Endothelial cell of umbilical vein (primary cell): ENCODE measurements at regions not wholly inside any gene's neighbourhood (a gene's known extent, or its start where the extent isn't known, plus 50 kb on each side); places are given as distances from the start of the nearest gene placed in this dataset.

Experiments
- BruUV-seq: library from RNA; stranded (reverse); fragments of 400-500 nt; replicated peaks from 2 replicates; lab custom pipeline; 2021; lab: Mats Ljungman, UMichigan
- CTCF ChIA-PET: fragments of 300-600, 350-600 bp; sonication (Branson Sonifier 250); formaldehyde crosslinking; loops from one replicate; lab custom pipeline; 2021; ENCODE audit warnings: antibody characterized with exemption, inconsistent platforms; lab: Charles Lee
- POLR2A ChIA-PET: fragments of 300-600, 350-600 bp; sonication (Branson Sonifier 250); formaldehyde crosslinking; loops from one replicate; lab custom pipeline; 2021; ENCODE audit warnings: antibody characterized with exemption, inconsistent platforms; lab: Charles Lee
- DNase-seq: peaks from one replicate; pipeline ENCODE4 v3.0.0-alpha.2; 2011; ENCODE audit warnings: low read depth, low spot score
- FAIRE-seq: peaks from 2 replicates; lab custom pipeline; 2011; peaks lifted over from hg19 to GRCh38; lab: Jason Lieb, UNC
- H2AFZ ChIP-seq: 2 replicates; pipeline ENCODE4 v1.6.0; 2012; ENCODE audit warnings: low read depth, low read length, control low read depth, inconsistent platforms
- H3K27ac ChIP-seq: 2 replicates; pipeline ENCODE4 v1.5.1; 2011; ENCODE audit warnings: low read depth, mild to moderate bottlenecking, control low read depth, low read length, moderate library complexity; ENCODE audit not compliant: insufficient read depth
- H3K27me3 ChIP-seq, 2 experiments: 2 replicates each; pipeline versions ENCODE4 v1.6.0 to v1.6.1; 2011; ENCODE audit warnings: low read length in 2 of 2, mixed read lengths in 1 of 2; ENCODE audit not compliant: control insufficient read depth in 2 of 2, insufficient read depth in 2 of 2
- H3K36me3 ChIP-seq, 2 experiments: 2 replicates in 1 of 2; 3 replicates in 1 of 2; pipeline ENCODE4 v1.5.1; 2011; ENCODE audit warnings: low read length in 2 of 2, mild to moderate bottlenecking in 1 of 2, moderate library complexity in 1 of 2; ENCODE audit not compliant: control insufficient read depth in 2 of 2, insufficient read depth in 2 of 2; ENCODE audit errors: extremely low read depth in 1 of 2
- H3K4me1 ChIP-seq: 3 replicates; pipeline ENCODE4 v1.5.1; 2011; ENCODE audit warnings: mild to moderate bottlenecking, low read length; ENCODE audit not compliant: control insufficient read depth, insufficient read depth; ENCODE audit errors: extremely low read depth
- H3K4me2 ChIP-seq: 2 replicates; pipeline ENCODE4 v1.6.1; 2011; ENCODE audit warnings: low read length, control low read depth, mixed read lengths; ENCODE audit not compliant: insufficient read depth
- H3K4me3 ChIP-seq, 3 experiments: fragments of 200-600 bp in 1 of 3; sonication (generic), shearing (Covaris generic) in 1 of 3; replicated peaks in 1 of 3; 2 replicates each; pipeline ENCODE4 v1.5.1; 2011 to 2016; ENCODE audit warnings: control low read depth in 3 of 3, low read length in 3 of 3, mild to moderate bottlenecking in 2 of 3, inconsistent platforms in 1 of 3, low read depth in 1 of 3, moderate library complexity in 1 of 3; ENCODE audit not compliant: insufficient read depth in 1 of 3
- H3K79me2 ChIP-seq: 2 replicates; pipeline ENCODE4 v1.6.0; 2012; ENCODE audit warnings: low read length, inconsistent platforms; ENCODE audit not compliant: control insufficient read depth, insufficient read depth
- H3K9ac ChIP-seq: replicated peaks from 2 replicates; pipeline ENCODE3; 2011; ENCODE audit warnings: low read length, control low read depth; ENCODE audit not compliant: insufficient read depth; ENCODE audit errors: extremely low read depth
- H3K9me1 ChIP-seq: replicated peaks from 3 replicates; pipeline ENCODE4 v1.6.0; 2011; ENCODE audit warnings: mild to moderate bottlenecking, low read length; ENCODE audit not compliant: control insufficient read depth, insufficient read depth; ENCODE audit errors: extremely low read depth
- H3K9me3 ChIP-seq: replicated peaks from 2 replicates; pipeline ENCODE4 v1.5.1; 2012; ENCODE audit warnings: low read length, inconsistent platforms; ENCODE audit not compliant: control insufficient read depth, insufficient read depth
- H4K20me1 ChIP-seq: replicated peaks from 2 replicates; pipeline ENCODE3; 2011; ENCODE audit warnings: mild to moderate bottlenecking, low read length; ENCODE audit not compliant: control insufficient read depth, insufficient read depth; ENCODE audit errors: extremely low read depth
- CTCF ChIP-seq, 2 donors: IDR thresholded peaks; 1 replicate in 1 of 2; 2 replicates in 1 of 2; pipeline ENCODE4 v1.5.1; 2011; ENCODE audit warnings: low read length in 2 of 2, mild to moderate bottlenecking in 2 of 2, moderate library complexity in 2 of 2, control low read depth in 1 of 2, inconsistent platforms in 1 of 2, low read depth in 1 of 2; ENCODE audit not compliant: insufficient read depth in 1 of 2; ENCODE audit errors: extremely low read depth in 1 of 2
- FOS ChIP-seq: IDR thresholded peaks from 2 replicates; pipeline ENCODE4 v1.6.1; 2011; ENCODE audit warnings: mild to moderate bottlenecking, low read length, moderate library complexity, borderline replicate concordance; ENCODE audit not compliant: insufficient read depth
- GATA2 ChIP-seq: IDR thresholded peaks from 2 replicates; pipeline ENCODE4 v1.7.0; 2011; ENCODE audit warnings: low read depth, mild to moderate bottlenecking, moderate library complexity, mixed read lengths, low read length; ENCODE audit not compliant: insufficient read length, insufficient read depth
- JUN ChIP-seq: IDR thresholded peaks from 2 replicates; pipeline ENCODE4 v1.6.1; 2011; ENCODE audit warnings: borderline replicate concordance, low read depth; ENCODE audit not compliant: insufficient read length, insufficient read depth
- MAX ChIP-seq: IDR thresholded peaks from 2 replicates; pipeline ENCODE4 v1.6.1; 2011; ENCODE audit not compliant: insufficient read depth, insufficient read length
- MYC ChIP-seq: IDR thresholded peaks from one replicate; pipeline ENCODE4 v1.6.1; 2011; ENCODE audit warnings: mild to moderate bottlenecking, low read depth, low read length
- POLR2A ChIP-seq: IDR thresholded peaks from 2 replicates; pipeline ENCODE4 v1.6.1; 2012; ENCODE audit warnings: low read depth, mild to moderate bottlenecking, control low read depth, low read length
- dilution Hi-C: fragments of 300-500 bp; cut with MboI; formaldehyde crosslinking; loops from one replicate; pipeline ENCODE4 v1.15.0; 2019; ENCODE audit warnings: low sequenced_read_pairs; ENCODE audit not compliant: extremely low pct_ligation_motif_present
- intact Hi-C: fragments of 100-400 bp; cut with micrococcal nuclease; formaldehyde crosslinking; loops from one replicate; pipeline ENCODE4 v1.10.0; 2022

GRCh38 chr2:163198972-163199371 is 360.4 kb upstream of the KCNH7 start:
- CTCF ChIA-PET = interaction anchor here (1.1 to 2.4 kb wide), 3 partner anchors 10 to 1238 kb away, joined by 3 to 9 read pairs (median 6); no protein-coding TSS in a partner anchor
- H3K4me3 ChIP-seq = no peak overlapping the region
- POLR2A ChIA-PET = no interaction called here
- H3K36me3 ChIP-seq = no peaks in the 10 kb centered on the region
- H3K9ac ChIP-seq = no peak overlapping the region
- H3K27me3 ChIP-seq = no peaks in the 10 kb centered on the region
- H3K79me2 ChIP-seq = no peaks in the 10 kb centered on the region
- intact Hi-C loops (no loop called here), dilution Hi-C loops (no loop called here)
- H3K4me1 ChIP-seq = no peaks in the 10 kb centered on the region
- no peak overlapping the region for H2AFZ ChIP-seq
- H3K27ac ChIP-seq = no peak overlapping the region
- TF ChIP-seq MYC = no peak
- TF ChIP-seq FOS = no peak
- TF ChIP-seq GATA2 = no peak
- TF ChIP-seq POLR2A = no peak
- no peak for TF ChIP-seq JUN
- TF ChIP-seq CTCF (IDR thresholded peaks at IDR 0.05; ENCODE audit: extremely low read depth in 1 of 2, insufficient read depth in 1 of 2, low read depth in 1 of 2, low read length in 2 of 2) = no peak
- H4K20me1 ChIP-seq = no peaks in the 10 kb centered on the region
- DNase-seq (no peak), FAIRE-seq (no peak)
- BruUV-seq = no TSS peak
- no peaks in the 10 kb centered on the region for H3K9me3 ChIP-seq
- H3K9me1 ChIP-seq = no peaks in the 10 kb centered on the region
- H3K4me2 ChIP-seq = no peak overlapping the region

DNA sequence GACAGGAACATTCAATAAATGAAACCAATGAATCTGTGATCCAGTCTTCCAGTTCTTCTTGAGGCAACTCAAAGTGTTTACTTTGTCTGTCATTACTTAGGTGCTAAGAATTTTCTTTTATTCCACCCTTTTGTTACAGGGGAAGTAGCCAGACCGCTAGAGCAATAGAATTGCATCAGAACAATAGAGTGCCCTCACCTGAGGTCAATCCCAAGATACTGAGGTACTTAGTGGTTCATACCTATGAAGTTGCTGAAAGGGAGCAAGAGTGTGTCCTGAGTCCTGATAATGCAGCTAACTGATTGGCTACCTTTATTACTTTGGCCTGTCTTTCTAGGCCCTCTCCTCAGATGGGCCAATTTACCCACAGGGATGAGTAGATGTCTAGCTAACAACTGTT is 359.4 kb upstream of the KCNH7 start:
- TF ChIP-seq CTCF (IDR thresholded peaks at IDR 0.05; ENCODE audit: extremely low read depth in 1 of 2, insufficient read depth in 1 of 2, low read depth in 1 of 2, low read length in 2 of 2) = no peak
- TF ChIP-seq MYC = no peak
- TF ChIP-seq POLR2A = no peak
- TF ChIP-seq FOS = no peak
- TF ChIP-seq MAX = no peak
- TF ChIP-seq JUN = no peak
- no peak overlapping the region for H3K4me2 ChIP-seq
- BruUV-seq = no TSS peak
- dilution Hi-C loops (no loop called here), intact Hi-C loops (no loop called here)
- H3K36me3 ChIP-seq = no peaks in the 10 kb centered on the region
- H4K20me1 ChIP-seq = no peaks in the 10 kb centered on the region
- no peaks in the 10 kb centered on the region for H3K9me3 ChIP-seq
- no peaks in the 10 kb centered on the region for H3K27me3 ChIP-seq
- H3K27ac ChIP-seq = no peak overlapping the region
- H3K79me2 ChIP-seq = no peaks in the 10 kb centered on the region
- DNase-seq (no peak), FAIRE-seq (no peak)
- no peak overlapping the region for H3K4me3 ChIP-seq
- no peaks in the 10 kb centered on the region for H3K4me1 ChIP-seq
- CTCF ChIA-PET = interaction anchor here (1.1 to 2.4 kb wide), 4 partner anchors 11 to 1239 kb away, joined by 3 to 9 read pairs (median 4); no protein-coding TSS in a partner anchor
- no peak overlapping the region for H3K9ac ChIP-seq
- POLR2A ChIA-PET = no interaction called here
- H2AFZ ChIP-seq = no peak overlapping the region
- no peaks in the 10 kb centered on the region for H3K9me1 ChIP-seq
